Activated CD4-positive, alpha-beta T cell treated with anti-CD3 and anti-CD28 coated beads, Interleukin-2, amount 50 U/mL, for 24 hours (primary cell): ENCODE measurements at regions not wholly inside any gene's neighbourhood (a gene's known extent, or its start where the extent isn't known, plus 50 kb on each side); places are given as distances from the start of the nearest gene placed in this dataset.
"Not testable (repeated sequence)": the region's sequence is repeated elsewhere in the genome, so short reads cannot be mapped to it uniquely, and the experiment has no call there.

Experiments
- DNase-seq, 2 donors: peaks; one replicate each; pipeline ENCODE4 v3.0.0-alpha.2; 2020; ENCODE audit warnings: low read depth in 1 of 2, low spot score in 1 of 2

GRCh38 chr5:39907267-39907951 is 482.6 kb upstream of the DAB2 start:
- not testable (repeated sequence) for DNase-seq

DNA sequence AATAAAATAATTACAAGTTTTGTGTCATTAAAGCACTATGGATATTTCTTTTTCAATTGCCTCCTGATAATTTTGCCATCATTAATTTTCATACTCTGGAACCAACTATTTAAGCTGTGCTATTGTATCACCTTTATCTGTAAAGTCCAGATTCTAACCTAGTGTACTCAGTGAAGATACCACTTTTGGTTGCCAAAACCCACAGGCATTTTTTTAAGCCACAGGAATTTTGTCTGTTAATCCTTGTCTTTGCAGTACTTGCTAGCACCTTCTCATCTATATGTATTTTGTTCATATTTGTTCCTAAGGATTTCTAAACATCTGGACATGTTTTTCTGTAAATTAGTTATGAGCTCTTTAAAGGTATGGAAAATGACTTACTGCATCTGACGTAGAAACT is 481.4 kb upstream of the DAB2 start:
- DNase-seq: no peak

DNA sequence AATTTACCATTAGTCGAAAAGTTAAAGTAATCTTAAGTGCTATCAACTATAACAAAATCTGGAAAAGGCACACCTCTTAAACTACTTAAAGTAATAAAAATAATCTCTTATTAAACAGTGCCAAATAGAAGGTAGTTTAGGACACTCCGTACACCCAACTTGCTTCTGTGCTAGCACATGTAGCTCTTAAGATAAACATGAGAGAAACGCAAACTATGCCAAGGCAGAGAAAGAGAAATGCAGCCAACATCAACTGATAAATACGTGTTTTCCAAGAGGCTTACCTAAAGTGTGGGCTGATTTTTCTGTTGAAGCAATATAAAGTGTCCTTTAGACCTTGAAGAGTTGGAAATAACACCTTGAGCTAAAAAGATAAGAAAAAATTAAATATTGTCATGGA is 480.6 kb upstream of the DAB2 start:
- no peak for DNase-seq

GRCh38 chr5:39902626-39903025 is 477.8 kb upstream of the DAB2 start:
- DNase-seq: no peak

DNA sequence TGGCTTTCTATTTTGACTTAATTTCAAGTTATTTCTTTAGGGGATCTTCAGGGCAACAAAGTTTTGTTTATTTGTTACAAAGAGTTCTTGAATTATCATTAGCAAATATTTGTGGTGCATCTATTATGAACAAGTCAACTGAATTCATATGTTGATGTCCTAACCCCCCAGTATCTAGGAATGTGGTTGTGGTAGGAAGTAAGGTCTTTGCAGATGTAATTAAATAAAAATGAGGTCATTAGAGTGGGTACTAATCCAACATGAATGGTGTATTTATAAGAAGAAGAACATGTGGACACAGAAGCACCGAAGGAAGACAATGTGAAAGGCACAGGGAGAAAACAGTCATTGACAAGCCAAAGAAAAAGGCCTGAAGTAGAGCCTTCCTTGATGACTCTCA is 474.0 kb upstream of the DAB2 start:
- DNase-seq: no peak

- no peak for DNase-seq
These were observed 471.9 kb upstream of the DAB2 start for GRCh38 chr5:39896706-39897105.

GRCh38 chr5:39896104-39896503 is 471.3 kb upstream of the DAB2 start:
- DNase-seq: no peak

DNA sequence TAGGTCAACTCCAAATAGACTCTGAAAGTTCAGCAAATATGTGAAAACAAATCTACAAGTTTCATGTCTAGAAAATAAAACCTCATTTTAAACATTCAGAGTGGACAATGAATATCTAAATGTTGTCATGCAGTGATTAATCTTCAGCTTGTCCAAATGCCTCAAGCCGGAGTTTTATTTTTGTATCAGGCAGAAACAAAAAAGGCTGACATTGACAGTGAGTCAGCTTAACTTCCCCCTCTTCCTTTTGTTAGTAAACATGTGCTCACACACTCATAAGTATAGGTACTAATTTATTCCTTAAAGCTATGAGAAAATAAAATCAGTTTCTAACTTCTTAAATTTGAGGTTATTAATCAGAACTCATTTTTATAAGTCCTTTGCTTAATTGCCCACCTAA is 467.9 kb upstream of the DAB2 start:
- DNase-seq: no peak

DNA sequence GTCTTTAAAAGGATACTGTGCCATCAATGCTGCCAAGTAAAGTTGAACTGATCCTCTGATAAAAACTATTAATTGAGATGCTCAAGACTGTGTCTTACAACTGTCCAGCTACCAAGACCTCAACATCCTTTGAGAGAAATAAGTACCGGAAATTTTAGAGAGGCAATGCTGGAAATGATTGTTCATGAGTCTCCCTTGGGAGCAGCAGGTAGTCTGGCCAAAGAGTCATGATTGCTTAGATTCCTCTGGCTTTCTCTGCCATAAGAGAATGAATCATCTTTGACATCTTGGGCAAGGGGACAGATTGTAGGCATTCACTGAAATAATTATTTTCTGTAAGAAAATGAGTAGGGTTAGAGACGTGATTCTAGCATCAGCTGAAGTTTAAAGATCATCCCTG is 466.6 kb upstream of the DAB2 start:
- no peak for DNase-seq

DNA sequence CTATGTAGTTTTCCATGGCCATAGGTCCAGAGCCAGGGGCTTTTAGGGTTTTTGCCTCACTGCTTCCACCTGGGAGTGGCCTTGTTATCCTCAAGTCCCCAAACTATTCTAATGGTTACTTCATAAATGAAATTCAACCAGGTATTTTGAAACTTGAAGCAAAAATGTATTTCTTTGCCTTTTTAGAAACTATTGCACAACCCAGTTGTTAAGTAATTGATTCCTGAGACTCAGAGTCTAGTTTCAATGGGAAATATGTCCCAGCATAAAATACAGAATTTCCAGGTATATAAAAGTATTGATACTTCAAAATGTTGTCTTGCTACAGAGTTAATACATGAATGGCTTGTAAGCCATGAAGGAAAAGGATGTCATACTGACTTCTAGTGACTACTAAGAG is 456.2 kb upstream of the DAB2 start:
- no peak for DNase-seq

DNA sequence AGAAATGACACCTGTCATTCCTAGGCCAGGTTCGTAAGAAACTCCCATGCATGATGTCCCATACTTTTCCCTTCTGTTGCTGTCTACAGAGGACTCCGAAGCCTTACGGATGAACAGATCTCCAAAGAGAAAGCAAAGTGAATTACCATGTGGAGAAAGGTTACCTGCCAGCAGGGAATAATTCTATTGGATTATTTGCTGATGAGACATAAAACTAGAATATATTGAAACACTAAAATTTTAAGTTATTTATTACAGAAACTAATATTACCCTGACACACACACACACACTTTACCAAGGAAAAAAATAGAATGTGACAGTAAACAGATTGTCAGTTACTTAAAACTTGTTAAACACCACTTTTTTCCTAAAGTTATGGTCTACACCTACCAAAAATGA is 452.7 kb upstream of the DAB2 start:
- no peak for DNase-seq

- DNase-seq: no peak
These were observed 451.4 kb upstream of the DAB2 start for GRCh38 chr5:39876146-39876545.

- DNase-seq: no peak
These were observed 445.4 kb upstream of the DAB2 start for GRCh38 chr5:39870137-39870536.

DNA sequence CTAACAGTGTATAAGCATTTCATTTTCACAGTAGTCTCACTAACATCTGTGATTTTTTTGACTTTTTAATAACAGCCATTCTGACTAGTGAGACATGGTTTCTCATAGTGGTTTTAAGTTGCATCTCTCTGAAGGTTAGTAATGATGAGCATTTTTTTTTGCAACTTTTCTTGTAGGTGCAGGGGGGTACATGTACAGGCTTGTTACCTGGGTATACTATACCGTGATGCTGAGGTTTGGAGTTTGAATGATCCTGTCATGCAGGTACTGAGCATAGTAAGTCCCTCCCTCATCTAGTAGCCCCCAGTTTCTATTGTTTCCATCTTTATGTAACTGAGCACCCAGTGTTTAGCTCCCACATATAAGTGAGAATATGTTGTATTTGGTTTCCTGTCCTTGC is 444.6 kb upstream of the DAB2 start:
- DNase-seq: no peak

DNA sequence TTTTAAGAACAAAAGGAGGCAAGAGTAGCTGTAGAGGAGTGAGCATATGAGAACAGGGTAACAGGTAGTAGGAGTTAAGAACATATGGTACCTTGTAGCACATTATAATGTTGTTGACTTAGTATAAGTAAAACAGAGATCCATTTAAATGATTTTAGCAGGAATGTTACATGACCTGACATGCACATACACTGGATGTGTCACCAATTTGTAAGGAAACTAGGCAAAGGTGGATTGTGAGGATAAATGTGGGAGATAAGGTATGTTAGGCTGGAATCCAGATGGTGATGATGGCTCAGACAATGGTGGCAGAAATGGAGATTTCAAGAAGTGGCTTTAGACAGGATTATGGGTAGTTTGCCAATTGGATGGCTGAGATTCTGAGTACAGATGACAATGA is 443.1 kb upstream of the DAB2 start:
- no peak for DNase-seq

DNA sequence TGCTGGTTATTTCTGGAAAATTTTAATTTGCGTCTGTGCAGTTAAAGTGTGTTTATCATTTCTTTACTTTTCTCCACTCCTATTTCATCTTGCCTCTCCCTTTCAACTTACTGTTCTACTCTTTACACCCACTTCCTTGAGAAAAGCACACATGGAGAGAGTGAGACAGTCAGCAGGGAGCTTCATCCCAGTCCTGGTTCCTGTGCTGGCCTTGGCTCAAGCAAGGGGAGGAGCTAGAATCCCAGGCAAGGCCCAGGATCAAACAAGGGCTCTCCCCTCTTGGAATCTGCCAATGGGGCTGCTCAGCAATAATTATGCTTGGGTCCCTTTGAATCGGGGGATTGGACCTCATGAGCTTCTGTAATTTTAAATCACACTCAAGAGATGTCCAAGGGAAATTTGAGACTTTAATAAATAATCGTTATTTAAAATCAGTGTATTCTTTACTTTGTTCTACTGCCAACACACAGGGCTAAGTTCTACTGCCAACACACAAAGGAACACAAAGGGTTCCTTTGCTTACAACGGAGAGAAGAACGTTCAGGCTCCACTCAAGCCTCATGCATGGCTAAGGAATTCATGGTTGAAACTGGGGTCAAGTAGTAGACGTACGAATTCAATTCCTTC is 439.3 kb upstream of the DAB2 start:
- no peak for DNase-seq

- no peak for DNase-seq
These were observed 432.3 kb upstream of the DAB2 start for GRCh38 chr5:39857041-39857440.

- no peak for DNase-seq
These were observed 430.1 kb upstream of the DAB2 start for GRCh38 chr5:39854771-39855410.

DNA sequence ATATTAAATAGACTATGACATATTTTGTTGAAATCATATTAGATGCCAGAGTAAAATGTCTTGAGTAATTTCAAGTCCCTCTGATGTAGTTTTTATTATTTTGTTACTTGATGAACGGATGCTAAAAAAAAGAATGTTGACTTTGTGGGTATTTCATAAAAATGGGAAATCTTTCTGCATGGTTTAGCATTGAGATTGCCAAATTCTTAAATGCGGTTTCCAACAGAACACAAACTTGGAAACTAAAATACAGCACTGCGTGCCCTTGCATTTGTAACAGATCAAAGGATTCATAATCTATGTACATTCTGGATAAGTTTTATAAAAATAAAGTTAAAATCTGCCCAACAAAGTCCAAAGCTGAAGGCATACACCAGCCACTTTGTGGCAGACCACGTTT is 425.5 kb upstream of the DAB2 start:
- no peak for DNase-seq

DNA sequence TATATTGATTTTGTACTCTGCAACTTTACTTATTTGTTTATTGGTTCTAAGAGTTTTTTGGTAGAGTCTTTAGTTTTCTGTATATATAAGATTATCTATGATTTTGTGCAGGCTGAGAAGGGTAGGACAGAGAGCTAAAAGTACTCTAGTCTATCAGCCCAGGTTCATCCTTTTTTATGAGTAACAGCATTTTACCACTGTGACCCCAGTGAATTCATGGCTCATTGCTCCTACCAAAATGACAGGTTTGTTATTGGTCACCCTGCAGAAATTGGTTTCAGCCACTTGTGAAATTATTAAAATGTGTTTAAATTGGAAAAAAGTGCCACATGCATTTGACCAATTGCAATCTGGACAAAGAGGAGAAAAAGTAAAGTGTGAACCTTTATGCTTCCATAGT is 421.4 kb upstream of the DAB2 start:
- DNase-seq: no peak

DNA sequence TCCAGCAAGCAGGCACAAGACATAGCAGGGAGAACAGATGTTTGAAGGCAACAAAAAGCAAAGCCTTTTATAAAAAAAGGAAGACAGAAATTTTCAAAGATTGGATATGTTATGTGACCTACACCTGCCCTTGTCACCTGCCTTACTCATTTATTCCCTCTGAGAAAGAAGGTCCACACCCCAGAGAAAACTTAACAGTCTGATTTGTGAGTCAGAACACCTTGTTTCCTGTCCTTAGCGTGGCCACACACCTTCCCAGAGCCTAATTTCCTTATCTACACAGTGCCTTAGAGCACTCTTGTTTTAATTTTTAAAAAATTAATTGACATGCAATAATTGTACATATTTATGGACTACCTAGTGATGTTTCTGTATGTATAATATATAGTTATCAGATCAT is 419.0 kb upstream of the DAB2 start:
- DNase-seq: no peak

GRCh38 chr5:39835371-39835770 is 410.6 kb upstream of the DAB2 start:
- DNase-seq: no peak

- DNase-seq: no peak
These were observed 404.7 kb upstream of the DAB2 start for GRCh38 chr5:39829441-39829840.
